HG02981 (cell line): ENCODE measurements at regions not wholly inside any gene's neighbourhood (a gene's known extent, or its start where the extent isn't known, plus 50 kb on each side); places are given as distances from the start of the nearest gene placed in this dataset.

Source experiments
- ATAC-seq: cut with Tn5 transposase; IDR thresholded peaks from one replicate; pipeline ENCODE4 v1.9.1; 2021; ENCODE audit warnings: mild to moderate bottlenecking, moderate library complexity; ENCODE audit not compliant: unreplicated experiment

- no peak for ATAC-seq
Observed at GRCh38 chr5:155402927-155403640, 389.5 kb downstream of the KIF4B start.

DNA sequence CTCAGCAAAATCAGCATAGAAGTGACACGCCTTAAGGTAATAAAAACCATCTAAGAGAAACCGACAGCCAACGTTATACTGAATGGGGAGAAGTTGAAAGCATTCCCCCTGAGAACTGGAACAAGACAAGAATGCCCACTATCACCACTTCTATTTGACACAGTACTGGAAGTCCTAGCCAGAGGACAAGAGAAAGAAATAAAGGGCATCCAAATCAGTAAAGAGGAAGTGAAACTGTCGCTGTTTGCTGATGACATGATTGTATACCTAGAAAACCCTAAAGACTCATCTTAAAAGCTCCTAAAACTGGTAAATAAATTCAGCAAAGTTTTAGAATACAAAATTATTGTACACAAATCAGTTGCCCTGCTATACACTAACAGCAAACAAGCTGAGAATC is 393.3 kb downstream of the KIF4B start:
- ATAC-seq, result no peak

GRCh38 chr5:155408465-155408864 is 394.9 kb downstream of the KIF4B start:
- ATAC-seq, result no peak

DNA sequence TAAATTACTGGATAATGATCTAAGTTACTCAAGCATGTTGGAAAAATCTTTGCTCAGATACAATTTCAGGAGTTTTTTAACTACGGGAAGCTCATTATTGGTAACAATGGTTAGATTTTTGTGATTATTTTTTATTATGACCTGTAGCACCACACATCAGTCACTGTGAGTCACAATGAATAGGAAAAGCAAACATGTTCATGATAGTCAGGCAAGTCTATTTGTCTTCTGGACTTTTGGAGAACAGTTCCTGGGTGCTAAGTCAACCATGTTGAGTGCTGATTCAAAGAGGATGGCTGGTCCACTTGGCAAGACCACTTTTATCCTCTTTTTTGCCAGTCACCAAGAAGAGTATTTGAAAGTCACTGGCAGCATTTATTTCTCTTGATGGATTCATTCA is 403.2 kb downstream of the KIF4B start:
- no peak for ATAC-seq

- no peak for ATAC-seq
Observed at GRCh38 chr5:155418960-155419579, 405.5 kb downstream of the KIF4B start.

GRCh38 chr5:155430192-155430591 is 416.6 kb downstream of the KIF4B start:
- no peak for ATAC-seq

- ATAC-seq, result no peak
Observed at GRCh38 chr5:155434267-155434666, 420.7 kb downstream of the KIF4B start.

DNA sequence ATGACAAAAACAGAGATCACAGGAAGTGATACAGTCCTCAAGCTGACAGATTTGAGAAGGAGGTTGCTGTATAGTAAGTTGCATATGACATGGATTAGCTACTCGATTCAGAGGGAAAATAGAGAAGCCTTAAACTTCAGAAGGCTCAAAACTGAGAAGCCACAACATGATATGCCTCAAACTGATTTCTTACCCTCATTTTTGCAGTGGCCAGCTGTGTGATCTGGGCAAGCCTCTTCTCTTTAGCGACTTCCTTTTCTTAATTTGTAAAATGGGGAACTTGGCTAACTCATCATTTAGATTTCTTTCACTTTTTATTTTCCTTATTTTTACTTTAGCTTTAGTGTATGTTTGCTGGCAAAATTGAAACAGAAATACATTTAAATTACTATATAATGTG is 421.1 kb downstream of the KIF4B start:
- no peak for ATAC-seq

DNA sequence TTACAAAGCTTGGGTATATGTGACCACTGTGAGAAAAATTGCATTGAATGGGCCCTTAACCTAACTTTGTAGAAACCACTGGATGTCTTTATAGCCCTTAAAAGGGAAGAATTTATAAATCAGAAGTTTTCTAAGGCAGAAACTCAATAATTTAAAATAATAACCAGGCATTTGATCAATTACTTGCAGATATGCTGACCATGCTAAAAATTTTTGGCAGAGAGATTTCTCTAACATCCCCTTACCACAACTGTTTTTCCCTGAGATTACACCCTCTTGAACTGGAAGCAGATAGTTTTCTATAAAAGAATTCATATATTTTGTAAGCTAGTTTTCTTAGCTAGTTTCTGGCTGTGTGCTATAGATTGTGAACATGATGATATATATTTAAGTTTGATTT is 428.3 kb downstream of the KIF4B start:
- no peak for ATAC-seq

- ATAC-seq, result no peak
Observed at GRCh38 chr5:155451106-155451505, 437.6 kb downstream of the KIF4B start.

- no peak for ATAC-seq
Observed at GRCh38 chr5:155455791-155456514, 442.4 kb downstream of the KIF4B start.

- ATAC-seq, result no peak
Observed at GRCh38 chr5:155459889-155460500, 446.4 kb downstream of the KIF4B start.

- ATAC-seq, result no peak
Observed at GRCh38 chr5:155460501-155460931, 447.0 kb downstream of the KIF4B start.

DNA sequence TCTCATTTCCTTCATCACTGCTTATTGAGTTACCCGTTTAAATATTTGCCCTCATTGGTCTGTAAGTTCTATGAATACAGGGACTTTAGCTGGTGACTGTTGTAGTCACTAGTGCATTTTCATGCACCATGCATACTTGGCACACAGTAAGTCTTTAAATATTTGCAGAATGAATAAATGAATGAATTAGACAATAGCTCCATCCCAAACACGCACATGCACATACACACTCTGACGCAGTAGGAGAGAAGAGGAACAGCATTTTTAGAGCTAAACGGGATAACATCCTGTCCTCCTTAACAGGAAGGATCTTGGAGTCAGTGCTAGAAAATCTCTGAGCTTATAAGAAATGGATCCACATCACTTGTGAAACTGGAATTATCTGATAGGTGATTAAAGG is 447.7 kb downstream of the KIF4B start:
- ATAC-seq, result no peak

DNA sequence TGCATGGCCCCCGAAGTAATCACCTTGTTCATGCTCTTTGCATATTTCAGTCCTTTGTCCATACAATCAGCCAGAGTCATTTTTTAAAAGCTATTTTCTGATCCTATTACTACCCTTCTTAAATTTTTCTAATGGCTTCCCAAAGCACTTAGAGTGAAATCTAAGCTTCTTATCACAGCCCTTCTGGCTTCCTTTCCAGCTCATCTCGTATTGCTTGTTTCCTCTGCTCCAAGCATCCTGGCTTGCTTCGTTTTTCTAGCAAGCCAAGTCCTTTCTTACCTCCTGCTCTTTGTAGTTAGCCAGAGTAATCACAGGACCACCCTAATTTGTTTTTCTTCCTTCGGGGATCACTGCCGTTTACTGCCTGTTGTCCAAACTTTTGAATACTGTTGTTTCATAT is 453.3 kb downstream of the KIF4B start:
- no peak for ATAC-seq

DNA sequence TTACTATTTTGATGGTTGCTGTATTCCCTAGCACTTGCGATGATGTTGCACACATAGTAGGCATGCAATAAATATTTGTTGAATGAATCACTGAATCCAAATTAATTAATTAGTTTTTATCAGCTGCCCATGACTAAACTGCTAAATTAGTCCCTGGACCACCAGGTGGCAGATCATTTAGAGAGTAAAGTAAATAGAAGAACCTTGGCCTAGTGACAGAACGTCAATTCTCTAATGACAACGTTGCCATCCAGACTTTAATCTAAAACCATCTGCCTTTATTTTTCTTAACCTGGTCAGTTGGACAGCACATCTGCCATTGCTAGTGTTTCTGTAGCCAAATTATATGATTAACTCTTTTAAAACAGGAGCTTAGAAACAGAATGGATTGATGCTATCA is 457.5 kb downstream of the KIF4B start:
- ATAC-seq, result no peak

DNA sequence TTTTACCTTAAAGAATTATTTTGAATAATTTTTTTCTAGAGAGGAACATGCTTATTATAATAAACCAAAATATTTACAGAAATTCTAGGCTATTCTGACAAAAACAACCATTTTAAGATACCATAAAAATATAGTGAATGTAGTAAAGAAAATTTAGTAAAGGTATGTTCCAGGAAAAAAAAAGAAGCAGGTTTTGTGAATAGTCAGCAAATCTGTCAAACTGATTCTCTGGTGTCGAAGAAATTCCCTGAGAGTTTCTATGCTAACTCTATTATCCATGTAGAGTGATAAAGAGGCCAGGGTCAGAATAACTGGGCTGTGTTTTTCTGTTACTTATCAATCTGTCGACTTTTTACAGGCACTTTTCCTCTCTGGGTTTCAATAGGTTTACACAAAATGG is 459.2 kb downstream of the KIF4B start:
- ATAC-seq, result no peak

- ATAC-seq, result no peak
Observed at GRCh38 chr5:155475318-155475717, 461.8 kb downstream of the KIF4B start.

DNA sequence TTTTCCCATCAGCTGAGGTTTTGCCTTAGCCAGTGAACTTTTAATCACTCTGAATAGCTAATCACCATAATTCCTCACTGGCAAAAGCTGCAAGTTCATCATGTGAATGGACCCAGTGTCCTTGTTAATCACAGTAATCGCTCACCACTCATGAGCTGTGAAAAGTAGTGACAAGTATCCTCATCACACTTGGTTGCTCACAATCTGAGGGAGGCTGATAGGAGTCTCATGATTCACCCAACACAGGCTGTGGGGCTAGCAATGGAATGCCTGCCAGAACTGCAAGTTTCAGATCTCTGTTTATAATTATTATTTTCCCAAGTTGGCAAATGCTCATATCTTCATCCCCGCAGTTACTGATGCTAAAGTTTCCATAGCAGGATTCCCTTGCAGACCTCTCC is 467.2 kb downstream of the KIF4B start:
- no peak for ATAC-seq

- no peak for ATAC-seq
Observed at GRCh38 chr5:155481182-155481581, 467.6 kb downstream of the KIF4B start.

- ATAC-seq, result no peak
Observed at GRCh38 chr5:155482428-155482827, 468.9 kb downstream of the KIF4B start.

- ATAC-seq, result no peak
Observed at GRCh38 chr5:155485386-155485785, 471.8 kb downstream of the KIF4B start.
